ENCODE measurements at regions not wholly inside any gene's neighbourhood (a gene's known extent, or its start where the extent isn't known, plus 50 kb on each side); places are given as distances from the start of the nearest gene placed in this dataset.

DNA sequence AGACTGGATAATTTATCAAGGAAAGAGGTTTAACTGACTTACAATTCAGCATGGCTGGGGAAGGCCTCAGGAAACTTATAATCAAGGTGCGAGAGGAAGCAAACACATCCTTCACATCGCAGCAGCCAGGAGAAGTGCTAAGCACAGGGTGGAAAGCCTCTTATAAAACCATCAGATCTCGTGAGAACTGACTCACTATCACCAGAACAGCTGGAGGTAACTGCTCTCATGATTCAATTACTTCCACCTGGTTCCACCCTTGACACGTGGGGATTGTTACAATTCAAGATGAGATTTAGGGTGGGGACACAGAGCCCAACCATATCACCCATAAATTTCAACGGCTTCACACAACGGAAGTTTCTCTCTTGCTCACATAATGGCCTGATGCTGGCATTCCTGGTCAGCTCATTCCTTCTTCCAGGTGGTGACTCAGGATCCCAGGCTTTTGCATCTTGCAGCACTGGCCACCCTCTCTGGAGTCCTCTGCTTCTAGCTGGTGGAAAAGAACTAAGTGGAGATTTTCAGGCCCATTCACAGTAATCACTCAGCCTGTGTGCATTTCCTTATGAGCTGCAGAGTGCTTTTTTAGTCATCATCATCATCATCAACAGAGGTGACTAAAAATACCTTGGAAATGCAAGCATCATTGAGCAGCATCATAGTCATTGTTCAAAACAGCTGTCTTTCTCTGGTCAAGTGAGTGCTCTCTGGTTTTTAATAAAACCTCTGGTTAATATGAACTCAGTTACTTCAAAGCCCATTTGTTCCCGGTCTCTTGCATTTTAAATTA, 308.1 kb downstream of the SFMBT2 start:
- ChIA-PET CTCF (interaction anchor here (1.3 kb wide), 1 partner anchor 18 kb away, joined by 5 read pairs; no protein-coding TSS in a partner anchor), POLR2A (no interaction called here), RAD21 (ENCODE audit: low non-redundant PET in 1 of 2, low total read pairs in 2 of 2, uncharacterized antibody in 2 of 2, unreplicated experiment in 2 of 2) (no interaction called here)
- Histone ChIP-seq H3K9ac (ENCODE audit: low read length) (no peak overlapping the region), H3K4me2 (ENCODE audit: low read length) (no peak overlapping the region), H3K27me3 (ENCODE audit: insufficient read depth, low read length) (no peaks in the 10 kb centered on the region; the same call in 1 of the 2 replicates), H3K79me2 (ENCODE audit: insufficient read depth, low read length) (no peaks in the 10 kb centered on the region), H3K9me3 (ENCODE audit: control insufficient read depth in 1 of 2, insufficient read depth in 1 of 2, low read depth in 1 of 2, low read length in 2 of 2) (no peaks in the 10 kb centered on the region), H3K9me2 (ENCODE audit: insufficient read depth) (no peaks in the 10 kb centered on the region), H3K4me1 (ENCODE audit: control insufficient read depth in 1 of 2, insufficient read depth in 2 of 2, low read length in 2 of 2) (no peaks in the 10 kb centered on the region), H2AFZ (ENCODE audit: low read depth, low read length, poor library complexity, severe bottlenecking) (no peak overlapping the region), H4K20me1 (ENCODE audit: insufficient read depth) (no peaks in the 10 kb centered on the region), H3K36me3 (ENCODE audit: control insufficient read depth in 1 of 2, insufficient read depth in 2 of 2, low read length in 2 of 2) (no peaks in the 10 kb centered on the region), H3K27ac (ENCODE audit: low read depth, low read length) (no peak overlapping the region), H3K4me3 (replicated peaks in 1 of 2; ENCODE audit: low read depth in 1 of 2, low read length in 2 of 2) (no peak overlapping the region)
- no TSS peak for BruUV-seq (replicated peaks)
- DNase-seq (ENCODE audit: low read depth, low spot score) (no peak), ATAC-seq (no peak)
- intact Hi-C loops (cut with micrococcal nuclease), result no loop called here
- TF ChIP-seq POLR2A (IDR thresholded peaks at IDR 0.05; ENCODE audit: borderline replicate concordance, extremely low read depth, insufficient read depth, insufficient read length) (no peak), EZH2phosphoT487 (IDR thresholded peaks at IDR 0.05; ENCODE audit: borderline replicate concordance) (no peak), SIN3A (IDR thresholded peaks at IDR 0.05; ENCODE audit: low read depth) (no peak), CEBPB (IDR thresholded peaks at IDR 0.05; ENCODE audit: low read depth) (no peak), EZH2 (IDR thresholded peaks at IDR 0.05) (no peak), ZFX (IDR thresholded peaks at IDR 0.05) (no peak), SP1 (IDR thresholded peaks at IDR 0.05; ENCODE audit: low read depth) (no peak), TCF7L2 (IDR thresholded peaks at IDR 0.05; ENCODE audit: borderline replicate concordance, extremely low read depth, insufficient read depth, insufficient read length) (no peak), CBX3 (IDR thresholded peaks at IDR 0.05; ENCODE audit: low read depth) (no peak), RAD21 (IDR thresholded peaks at IDR 0.05; ENCODE audit: low read depth) (no peak), JUND (IDR thresholded peaks at IDR 0.05) (no peak)
- TF ChIP-seq, protein P1, sequence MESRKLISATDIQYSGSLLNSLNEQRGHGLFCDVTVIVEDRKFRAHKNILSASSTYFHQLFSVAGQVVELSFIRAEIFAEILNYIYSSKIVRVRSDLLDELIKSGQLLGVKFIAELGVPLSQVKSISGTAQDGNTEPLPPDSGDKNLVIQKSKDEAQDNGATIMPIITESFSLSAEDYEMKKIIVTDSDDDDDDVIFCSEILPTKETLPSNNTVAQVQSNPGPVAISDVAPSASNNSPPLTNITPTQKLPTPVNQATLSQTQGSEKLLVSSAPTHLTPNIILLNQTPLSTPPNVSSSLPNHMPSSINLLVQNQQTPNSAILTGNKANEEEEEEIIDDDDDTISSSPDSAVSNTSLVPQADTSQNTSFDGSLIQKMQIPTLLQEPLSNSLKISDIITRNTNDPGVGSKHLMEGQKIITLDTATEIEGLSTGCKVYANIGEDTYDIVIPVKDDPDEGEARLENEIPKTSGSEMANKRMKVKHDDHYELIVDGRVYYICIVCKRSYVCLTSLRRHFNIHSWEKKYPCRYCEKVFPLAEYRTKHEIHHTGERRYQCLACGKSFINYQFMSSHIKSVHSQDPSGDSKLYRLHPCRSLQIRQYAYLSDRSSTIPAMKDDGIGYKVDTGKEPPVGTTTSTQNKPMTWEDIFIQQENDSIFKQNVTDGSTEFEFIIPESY (IDR thresholded peaks at IDR 0.05; ENCODE audit: extremely low read depth, insufficient replicate concordance, low read length), result no peak
- TF ChIP-seq, protein P2, sequence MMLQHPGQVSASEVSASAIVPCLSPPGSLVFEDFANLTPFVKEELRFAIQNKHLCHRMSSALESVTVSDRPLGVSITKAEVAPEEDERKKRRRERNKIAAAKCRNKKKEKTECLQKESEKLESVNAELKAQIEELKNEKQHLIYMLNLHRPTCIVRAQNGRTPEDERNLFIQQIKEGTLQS (IDR thresholded peaks at IDR 0.05), result no peak

Data from HCT116 (cell line).